GM12878 (cell line): ENCODE measurements at regions not wholly inside any gene's neighbourhood (a gene's known extent, or its start where the extent isn't known, plus 50 kb on each side); places are given as distances from the start of the nearest gene placed in this dataset.

Source experiments
- CHD2 ChIP-seq: IDR thresholded peaks from 2 replicates; pipeline ENCODE4 v1.6.1; 2011; ENCODE audit warnings: low read depth, low read length, improper control_type of control experiment, borderline replicate concordance
- CTCF ChIP-seq, 3 experiments: IDR thresholded peaks in 2 of 3; conservative IDR thresholded peaks in 1 of 3; 2 replicates each; pipeline ENCODE4 v1.5.1; 2011; ENCODE audit warnings: low read depth in 3 of 3, low read length in 3 of 3, mild to moderate bottlenecking in 3 of 3, control low read depth in 2 of 3, moderate library complexity in 2 of 3, inconsistent platforms in 1 of 3, mixed read lengths in 1 of 3; ENCODE audit not compliant: control insufficient read depth in 2 of 3, insufficient read depth in 1 of 3; ENCODE audit errors: extremely low read depth in 1 of 3
- EP300 ChIP-seq, 2 experiments: fragments of 150-350 bp in 1 of 2; IDR thresholded peaks; 2 replicates each; pipeline ENCODE4 v1.6.1; 2011 to 2012; ENCODE audit warnings: low read depth in 2 of 2, low read length in 2 of 2, borderline replicate concordance in 1 of 2, improper control_type of control experiment in 1 of 2, inconsistent platforms in 1 of 2; ENCODE audit not compliant: control insufficient read depth in 1 of 2
- HDAC6 ChIP-seq: fragments of 200-600 bp; sonication (generic); IDR thresholded peaks from one replicate; pipeline ENCODE4 v1.8.0; 2017; ENCODE audit warnings: antibody characterized with exemption; ENCODE audit not compliant: unreplicated experiment
- POLR2A ChIP-seq: IDR thresholded peaks from 2 replicates; pipeline ENCODE4 v1.6.1; 2011; ENCODE audit warnings: low read depth, mild to moderate bottlenecking, low read length
- RFX5 ChIP-seq: IDR thresholded peaks from 2 replicates; pipeline ENCODE4 v1.6.1; 2011; ENCODE audit warnings: low read depth, low read length, improper control_type of control experiment
- SMC3 ChIP-seq: IDR thresholded peaks from 2 replicates; pipeline ENCODE4 v1.6.1; 2011; ENCODE audit warnings: low read length, improper control_type of control experiment, borderline replicate concordance
- SRF ChIP-seq, 2 experiments: IDR thresholded peaks; 2 replicates each; pipeline ENCODE4 v1.6.1; 2011; ENCODE audit warnings: low read depth in 2 of 2, low read length in 2 of 2, mild to moderate bottlenecking in 1 of 2, moderate library complexity in 1 of 2
- TAF1 ChIP-seq: IDR thresholded peaks from 2 replicates; pipeline ENCODE4 v1.6.1; 2011; ENCODE audit warnings: mild to moderate bottlenecking, low read depth, low read length, borderline replicate concordance
- ZBTB33 ChIP-seq: fragments of 450-650 bp; IDR thresholded peaks from 2 replicates; pipeline ENCODE4 v1.6.1; 2017; ENCODE audit warnings: mild to moderate bottlenecking
- ZNF274 ChIP-seq: IDR thresholded peaks from one replicate; pipeline ENCODE4 v1.8.0; 2011; ENCODE audit not compliant: insufficient read length, insufficient read depth
- ZNF622 ChIP-seq: fragments of 450-650 bp; IDR thresholded peaks from 2 replicates; pipeline ENCODE4 v1.6.1; 2017; ENCODE audit warnings: mild to moderate bottlenecking, inconsistent platforms
- ZZZ3 ChIP-seq: IDR thresholded peaks from 2 replicates; pipeline ENCODE4 v1.6.1; 2011; ENCODE audit warnings: low read depth; ENCODE audit not compliant: control insufficient read depth, insufficient read length

GRCh38 chr2:11969774-11970173 lies 223.3 kb downstream of the LPIN1 start:
- TF ChIP-seq HDAC6 (no peak), CHD2 (no peak), ZNF622 (no peak), SMC3 (no peak), CTCF (IDR thresholded peaks at IDR 0.05 in 2 of 3, conservative IDR thresholded peaks at IDR 0.05 in 1 of 3; ENCODE audit: control insufficient read depth in 2 of 3, extremely low read depth in 1 of 3, insufficient read depth in 1 of 3, low read depth in 3 of 3, low read length in 3 of 3) (no peak), POLR2A (no peak), EP300 (IDR thresholded peaks at IDR 0.05; ENCODE audit: borderline replicate concordance in 1 of 2, control insufficient read depth in 1 of 2, low read depth in 2 of 2, low read length in 2 of 2) (no peak), ZZZ3 (no peak), ZNF274 (no peak), SRF (IDR thresholded peaks at IDR 0.05; ENCODE audit: low read depth in 2 of 2, low read length in 2 of 2) (no peak), RFX5 (no peak), ZBTB33 (no peak), TAF1 (no peak)
